Muscle of arm (tissue), 1 donor: ENCODE measurements at regions not wholly inside any gene's neighbourhood (a gene's known extent, or its start where the extent isn't known, plus 50 kb on each side); places are given as distances from the start of the nearest gene placed in this dataset.
"Not testable (repeated sequence)": the region's sequence is repeated elsewhere in the genome, so short reads cannot be mapped to it uniquely, and the experiment has no call there.

Experiments used
- DNase-seq: peaks from one replicate; pipeline ENCODE4 v3.0.0-alpha.2; 2013

GRCh38 chr6:137968901-137969300, 101.8 kb downstream of the TNFAIP3 start:
- DNase-seq = no peak

GRCh38 chr6:137969874-137970273, 102.8 kb downstream of the TNFAIP3 start:
- no peak for DNase-seq

- DNase-seq = no peak
Observed at GRCh38 chr6:137970368-137970767, 103.3 kb downstream of the TNFAIP3 start.

- no peak for DNase-seq
Observed at GRCh38 chr6:137973201-137973600, 106.1 kb downstream of the TNFAIP3 start.

- DNase-seq = no peak
Observed at GRCh38 chr6:137975188-137975940, 108.3 kb downstream of the TNFAIP3 start.

- DNase-seq = no peak
Observed at GRCh38 chr6:137976430-137976829, 109.4 kb downstream of the TNFAIP3 start.

- DNase-seq = no peak
Observed at GRCh38 chr6:137977206-137977605, 110.1 kb downstream of the TNFAIP3 start.

GRCh38 chr6:137977814-137978213, 110.8 kb downstream of the TNFAIP3 start:
- peak; percentile 38 for DNase-seq

- no peak for DNase-seq
Observed at GRCh38 chr6:137978252-137978896, 111.3 kb downstream of the TNFAIP3 start.

GRCh38 chr6:137979263-137979662, 112.2 kb downstream of the TNFAIP3 start:
- DNase-seq = not testable (repeated sequence)

- no peak for DNase-seq
Observed at GRCh38 chr6:137980777-137981176, 113.7 kb downstream of the TNFAIP3 start.

- no peak for DNase-seq
Observed at GRCh38 chr6:137981758-137982157, 114.7 kb downstream of the TNFAIP3 start.

- DNase-seq = no peak
Observed at GRCh38 chr6:137982418-137983189, 115.5 kb downstream of the TNFAIP3 start.

GRCh38 chr6:137983269-137983668, 116.2 kb downstream of the TNFAIP3 start:
- no peak for DNase-seq

- DNase-seq = no peak
Observed at GRCh38 chr6:137989664-137990063, 117.6 kb downstream of the PERP start.

GRCh38 chr6:137995371-137995770, 111.8 kb downstream of the PERP start:
- no peak for DNase-seq

- DNase-seq = no peak
Observed at GRCh38 chr6:137998461-137999019, 108.7 kb downstream of the PERP start.

GRCh38 chr6:137999815-138000214, 107.4 kb downstream of the PERP start:
- no peak for DNase-seq

- DNase-seq = no peak
Observed at GRCh38 chr6:138000941-138001340, 106.3 kb downstream of the PERP start.

GRCh38 chr6:138001750-138002349, 105.4 kb downstream of the PERP start:
- peak; percentile 46 for DNase-seq

- DNase-seq = peak; percentile 27
Observed at GRCh38 chr6:138004430-138005287, 102.6 kb downstream of the PERP start.
